Right lobe of liver (tissue), 6 donors: ENCODE measurements at regions not wholly inside any gene's neighbourhood (a gene's known extent, or its start where the extent isn't known, plus 50 kb on each side); places are given as distances from the start of the nearest gene placed in this dataset.
A peak's percentile ranks its signal among the peaks of the same experiment; 100 is the strongest.

Experiments
- ATAC-seq, 4 donors: fragments of 200-7000 bp; cut with Tn5 transposase; one replicate each; pipeline ENCODE4 v1.9.1; 2020; ENCODE audit warnings: mild to moderate bottlenecking in 4 of 4, moderate library complexity in 4 of 4
- DNase-seq, 3 donors: peaks; one replicate each; pipeline ENCODE4 v3.0.0-alpha.2; 2020
- H3K27ac ChIP-seq, 3 donors: fragments of 200-600 bp; one replicate each; pipeline ENCODE4 v1.8.0; 2022
- H3K27me3 ChIP-seq, 2 donors: fragments of 200-600 bp; one replicate each; pipeline ENCODE4 v1.8.0; 2022
- H3K36me3 ChIP-seq, 4 donors: fragments of 200-600 bp; sonication (generic) in 1 of 4; one replicate each; pipeline versions ENCODE4 v1.5.1 to v1.8.0; 2017 to 2022; ENCODE audit warnings: control low read depth in 1 of 4
- H3K4me1 ChIP-seq, 4 donors: fragments of 200-600 bp; sonication (generic) in 1 of 4; one replicate each; pipeline versions ENCODE4 v1.5.1 to v1.8.0; 2017 to 2022; ENCODE audit warnings: control low read depth in 1 of 4
- H3K4me3 ChIP-seq, 3 donors: fragments of 200-600 bp; one replicate each; pipeline ENCODE4 v1.8.0; 2022
- H3K9me3 ChIP-seq, 4 donors: fragments of 200-600 bp; sonication (generic) in 1 of 4; one replicate each; pipeline versions ENCODE4 v1.5.1 to v1.8.0; 2017 to 2022; ENCODE audit warnings: control low read depth in 1 of 4
- POLR2A ChIP-seq: fragments of 450-650 bp; IDR thresholded peaks from one replicate; pipeline ENCODE4 v1.6.1; 2017; ENCODE audit warnings: antibody characterized with exemption, mild to moderate bottlenecking
- WGBS: methylation state at CpG from one replicate; pipeline ENCODE4 v1.1.6; 2018; ENCODE audit warnings: low coverage, low lambda C conversion rate; ENCODE audit not compliant: insufficient coverage; ENCODE audit errors: missing lambda C conversion rate; 5-methylcytosine and 5-hydroxymethylcytosine counted together
- intact Hi-C, 2 donors: fragments of 100-400 bp; cut with DNase I; formaldehyde crosslinking; loops; one replicate each; pipeline versions ENCODE4 v1.11.2 to v1.14.1; 2022
- TF ChIP-seq, protein P1 (sequence below), 4 donors: fragments of 200-600 bp in 3 of 4; fragments of 450-650 bp in 1 of 4; IDR thresholded peaks; one replicate each; pipeline versions ENCODE4 v1.5.1 to v1.8.0; 2016 to 2022; ENCODE audit warnings: antibody characterized with exemption in 4 of 4, mild to moderate bottlenecking in 2 of 4
- donor health status: DM: no; HTN: yes; CAD: no.
- donor health status: DM: no; HTN: no; CAD: no.
- donor health status: DM: no; HTN: no; CAD: no.
- donor health status: DM: no; HTN: yes; CAD: no.
- donor health status: DM: no; HTN: yes; CAD: no.

DNA sequence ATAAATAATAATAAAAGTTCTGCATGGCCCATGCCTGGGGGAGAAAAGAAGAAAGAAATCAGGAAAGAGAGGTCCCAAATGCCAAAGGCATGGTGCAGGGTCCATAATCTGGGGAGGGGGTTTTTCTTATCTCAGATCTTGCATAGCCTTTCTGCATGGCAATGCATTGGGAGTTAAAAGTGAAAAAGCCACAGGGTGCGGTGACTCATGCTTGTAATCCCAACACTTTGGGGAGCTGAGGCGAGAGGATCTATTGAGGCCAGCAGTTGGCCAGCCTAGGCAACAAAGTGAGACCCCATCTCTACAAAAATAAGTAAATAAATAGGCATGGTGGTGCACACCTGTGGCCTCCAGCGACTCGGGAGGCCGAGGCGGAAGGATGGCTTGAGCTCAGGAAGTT is 76.8 kb upstream of the GATA2 start:
- TF ChIP-seq POLR2A: no peak
- TF ChIP-seq, protein P1, sequence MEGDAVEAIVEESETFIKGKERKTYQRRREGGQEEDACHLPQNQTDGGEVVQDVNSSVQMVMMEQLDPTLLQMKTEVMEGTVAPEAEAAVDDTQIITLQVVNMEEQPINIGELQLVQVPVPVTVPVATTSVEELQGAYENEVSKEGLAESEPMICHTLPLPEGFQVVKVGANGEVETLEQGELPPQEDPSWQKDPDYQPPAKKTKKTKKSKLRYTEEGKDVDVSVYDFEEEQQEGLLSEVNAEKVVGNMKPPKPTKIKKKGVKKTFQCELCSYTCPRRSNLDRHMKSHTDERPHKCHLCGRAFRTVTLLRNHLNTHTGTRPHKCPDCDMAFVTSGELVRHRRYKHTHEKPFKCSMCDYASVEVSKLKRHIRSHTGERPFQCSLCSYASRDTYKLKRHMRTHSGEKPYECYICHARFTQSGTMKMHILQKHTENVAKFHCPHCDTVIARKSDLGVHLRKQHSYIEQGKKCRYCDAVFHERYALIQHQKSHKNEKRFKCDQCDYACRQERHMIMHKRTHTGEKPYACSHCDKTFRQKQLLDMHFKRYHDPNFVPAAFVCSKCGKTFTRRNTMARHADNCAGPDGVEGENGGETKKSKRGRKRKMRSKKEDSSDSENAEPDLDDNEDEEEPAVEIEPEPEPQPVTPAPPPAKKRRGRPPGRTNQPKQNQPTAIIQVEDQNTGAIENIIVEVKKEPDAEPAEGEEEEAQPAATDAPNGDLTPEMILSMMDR (IDR thresholded peaks at IDR 0.05): no peak
- intact Hi-C loops: no loop called here
- ATAC-seq (no peak), DNase-seq (no peak)
- H3K27me3 ChIP-seq: no peaks in the 10 kb centered on the region
- 80% methylated on average over 1 of the region's 6 CpGs for WGBS
- no peaks in the 10 kb centered on the region for H3K9me3 ChIP-seq
- no peaks in the 10 kb centered on the region for H3K36me3 ChIP-seq
- no peaks in the 10 kb centered on the region for H3K4me1 ChIP-seq
- no peak overlapping the region for H3K4me3 ChIP-seq
- no peak overlapping the region for H3K27ac ChIP-seq

DNA sequence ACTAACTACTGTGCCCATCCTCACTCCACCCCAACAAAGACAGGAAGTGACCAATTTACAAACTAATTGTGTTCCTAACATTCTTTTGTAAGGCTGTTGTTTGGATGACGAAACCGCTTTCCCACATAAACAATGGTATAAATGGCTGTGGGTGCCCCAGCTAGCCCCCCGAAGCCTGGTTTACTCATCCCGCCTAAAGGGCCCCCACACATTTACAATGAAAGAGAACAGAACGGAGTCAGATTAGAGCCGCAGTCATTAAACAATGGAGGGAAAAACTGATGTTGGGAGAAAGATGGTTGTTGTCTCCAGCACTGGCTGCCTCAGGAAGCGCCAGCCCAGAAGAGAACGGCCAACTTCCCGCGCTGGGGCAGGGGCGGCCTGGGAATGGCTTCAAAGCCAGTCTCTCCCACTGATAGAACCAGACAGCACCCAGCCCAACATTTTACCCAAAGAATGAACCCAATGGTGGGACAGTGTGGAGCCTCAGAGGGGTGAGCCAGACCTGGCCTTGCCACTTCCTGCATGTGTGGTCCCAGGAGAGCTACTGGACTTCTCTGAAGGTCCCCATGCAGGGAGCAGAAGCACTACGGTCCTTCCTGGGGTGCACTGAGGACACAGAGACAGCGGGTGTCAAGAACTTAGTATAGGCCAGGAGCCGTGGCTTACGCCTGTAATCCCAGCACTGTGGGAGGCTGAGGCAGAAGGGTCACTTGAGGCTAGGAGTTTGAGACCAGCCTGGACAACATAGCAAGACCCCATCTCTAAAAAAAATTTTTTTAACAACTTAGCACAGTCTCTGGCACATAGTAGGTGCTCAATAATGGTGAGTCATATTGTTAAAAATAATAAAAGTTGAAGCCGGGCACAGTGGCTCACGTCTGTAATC is 75.8 kb upstream of the GATA2 start:
- no peaks in the 10 kb centered on the region for H3K4me1 ChIP-seq
- no peak for TF ChIP-seq POLR2A
- TF ChIP-seq, protein P1 (IDR thresholded peaks at IDR 0.05): no peak
- no peaks in the 10 kb centered on the region for H3K9me3 ChIP-seq
- H3K27ac ChIP-seq: no peak overlapping the region
- intact Hi-C loops: no loop called here
- WGBS: 70% methylated on average over 13 of the region's 17 CpGs
- DNase-seq (peak in 1 of 3 donors; percentile 11), ATAC-seq (no peak)
- no peaks in the 10 kb centered on the region for H3K36me3 ChIP-seq
- no peaks in the 10 kb centered on the region for H3K27me3 ChIP-seq
- no peak overlapping the region for H3K4me3 ChIP-seq

DNA sequence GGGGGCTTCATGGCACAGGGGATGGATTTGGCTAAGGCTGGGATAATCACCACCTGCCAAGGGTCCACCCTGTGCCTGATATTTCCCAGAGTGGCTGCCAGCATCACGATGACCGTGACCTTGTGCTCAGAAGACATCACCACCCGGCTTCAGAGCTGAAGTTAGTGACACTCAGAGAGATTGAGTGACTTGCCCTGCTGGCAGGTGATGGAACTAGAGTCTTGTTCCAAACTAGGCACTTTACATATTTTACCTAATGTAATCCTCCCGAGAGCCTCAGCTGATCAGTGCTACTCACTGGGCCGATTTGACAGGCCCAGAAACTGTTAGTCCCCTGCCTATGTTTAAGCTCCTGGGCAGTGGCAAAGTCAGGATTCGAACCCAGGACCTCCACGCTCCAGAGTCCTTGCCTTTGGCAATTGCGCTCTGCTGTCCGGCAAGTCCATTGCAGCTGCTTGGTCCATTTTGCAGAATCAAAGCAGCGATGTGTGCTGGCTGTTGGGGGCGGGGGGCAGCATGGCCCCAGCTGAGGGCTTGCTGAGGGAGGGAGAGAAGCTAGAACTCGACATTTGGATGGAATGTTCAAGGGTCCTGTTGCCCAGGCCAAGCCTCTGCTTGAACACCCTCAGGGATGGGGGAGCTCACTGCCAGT is 74.8 kb upstream of the GATA2 start:
- no peaks in the 10 kb centered on the region for H3K27me3 ChIP-seq
- intact Hi-C loops: no loop called here
- H3K36me3 ChIP-seq: no peaks in the 10 kb centered on the region
- no peak overlapping the region for H3K27ac ChIP-seq
- DNase-seq (no peak), ATAC-seq (no peak)
- 74% methylated on average over 7 of the region's 12 CpGs for WGBS
- TF ChIP-seq, protein P1 (IDR thresholded peaks at IDR 0.05): no peak
- no peak for TF ChIP-seq POLR2A
- H3K9me3 ChIP-seq: no peaks in the 10 kb centered on the region
- no peaks in the 10 kb centered on the region for H3K4me1 ChIP-seq
- H3K4me3 ChIP-seq: no peak overlapping the region

DNA sequence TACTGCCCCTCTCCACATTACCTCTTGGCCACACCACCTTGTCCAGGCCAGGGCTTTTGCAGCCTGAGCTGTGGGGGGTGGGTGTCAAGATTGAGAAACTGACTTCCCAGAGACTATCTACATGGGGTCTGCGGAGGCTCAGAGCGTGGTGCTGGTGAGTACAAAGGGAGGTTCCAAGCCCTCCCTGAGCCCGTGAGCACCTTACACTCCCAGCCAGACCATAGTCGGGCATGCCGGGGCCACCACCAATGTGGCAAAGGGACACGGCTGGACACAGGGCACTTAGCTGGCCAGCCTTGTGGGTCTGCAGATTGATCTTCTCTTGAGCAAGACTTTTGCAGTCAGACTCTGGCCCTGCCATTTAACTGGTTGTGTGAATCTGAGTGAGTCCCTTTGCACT is 74.1 kb upstream of the GATA2 start:
- H3K4me3 ChIP-seq: no peak overlapping the region
- H3K27me3 ChIP-seq: no peaks in the 10 kb centered on the region
- H3K27ac ChIP-seq: no peak overlapping the region
- no peaks in the 10 kb centered on the region for H3K36me3 ChIP-seq
- no CpG with 5 or more reads among the region's 6 CpGs for WGBS
- H3K9me3 ChIP-seq: no peaks in the 10 kb centered on the region
- DNase-seq (peak in 1 of 3 donors; percentile 37), ATAC-seq (no peak)
- intact Hi-C loops: no loop called here
- no peaks in the 10 kb centered on the region for H3K4me1 ChIP-seq
- TF ChIP-seq, protein P1 (IDR thresholded peaks at IDR 0.05): no peak
- no peak for TF ChIP-seq POLR2A
